IMR-90 (cell line): ENCODE measurements at regions not wholly inside any gene's neighbourhood (a gene's known extent, or its start where the extent isn't known, plus 50 kb on each side); places are given as distances from the start of the nearest gene placed in this dataset.

Source experiments
- ATAC-seq: fragments of 200-7000 bp; cut with Tn5 transposase; 2 replicates; pipeline ENCODE4 v1.9.1; 2020; ENCODE audit warnings: low read depth, mild to moderate bottlenecking, moderate library complexity
- BruUV-seq: library from RNA; stranded (reverse); fragments of 400-500 nt; replicated peaks from 2 replicates; lab custom pipeline; 2021; lab: Mats Ljungman, UMichigan
- CTCF ChIA-PET: fragments of 300-600 bp; formaldehyde crosslinking; extraction: SDS; loops from one replicate; lab custom pipeline; 2021; ENCODE audit warnings: antibody characterized with exemption; lab: Yijun Ruan, JAX
- POLR2A ChIA-PET: fragments of 300-600 bp; sonication (Branson Sonifier 250); formaldehyde crosslinking; loops from one replicate; lab custom pipeline; 2022; ENCODE audit warnings: antibody characterized with exemption; ENCODE audit not compliant: unreplicated experiment; lab: Charles Lee
- DNase-seq: peaks from one replicate; pipeline ENCODE4 v3.0.0; 2013
- H2AFZ ChIP-seq: replicated peaks from 2 replicates; pipeline ENCODE3; 2013; ENCODE audit warnings: low read length, mild to moderate bottlenecking; ENCODE audit not compliant: poor library complexity
- H2AK5ac ChIP-seq: 2 replicates; pipeline ENCODE4 v1.6.1; 2013; ENCODE audit warnings: low read depth, low read length, inconsistent platforms
- H2AK9ac ChIP-seq: replicated peaks from 2 replicates; pipeline ENCODE3; 2013; ENCODE audit warnings: mild to moderate bottlenecking, low read depth, low read length, moderate library complexity; ENCODE audit not compliant: poor library complexity
- H2BK120ac ChIP-seq: 2 replicates; pipeline ENCODE4 v1.6.1; 2013; ENCODE audit warnings: low read depth, low read length, inconsistent platforms
- H2BK15ac ChIP-seq: 3 replicates; pipeline ENCODE4 v1.6.1; 2013; ENCODE audit warnings: low read depth, low read length, inconsistent platforms
- H2BK20ac ChIP-seq: 2 replicates; pipeline ENCODE4 v1.6.1; 2013; ENCODE audit warnings: low read depth, mild to moderate bottlenecking, inconsistent platforms, low read length, moderate library complexity
- H2BK5ac ChIP-seq: 2 replicates; pipeline ENCODE4 v1.6.1; 2013; ENCODE audit warnings: mild to moderate bottlenecking, low read depth, low read length, inconsistent platforms; ENCODE audit not compliant: poor library complexity, severe bottlenecking
- H3K14ac ChIP-seq: replicated peaks from 2 replicates; pipeline ENCODE4 v1.6.1; 2013; ENCODE audit warnings: low read depth, low read length, inconsistent platforms
- H3K18ac ChIP-seq: 2 replicates; pipeline ENCODE4 v1.6.1; 2013; ENCODE audit warnings: low read depth, low read length, control low read depth
- H3K23ac ChIP-seq: 2 replicates; pipeline ENCODE4 v1.6.1; 2013; ENCODE audit warnings: low read depth, low read length, inconsistent platforms
- H3K27ac ChIP-seq: 2 replicates; pipeline ENCODE4 v1.5.1; 2013; ENCODE audit warnings: mild to moderate bottlenecking, control low read depth, low read length; ENCODE audit not compliant: insufficient read depth
- H3K27me3 ChIP-seq: 2 replicates; pipeline ENCODE4 v1.6.1; 2013; ENCODE audit warnings: low read length; ENCODE audit not compliant: control insufficient read depth, insufficient read depth
- H3K36me3 ChIP-seq: 2 replicates; pipeline ENCODE4 v1.6.1; 2013; ENCODE audit warnings: low read length, mixed read lengths; ENCODE audit not compliant: control insufficient read depth, insufficient read depth
- H3K4ac ChIP-seq: 2 replicates; pipeline ENCODE4 v1.6.1; 2013; ENCODE audit warnings: low read depth, low read length, inconsistent platforms
- H3K4me1 ChIP-seq: 2 replicates; pipeline ENCODE4 v1.6.1; 2013; ENCODE audit warnings: low read length, mixed read lengths; ENCODE audit not compliant: control insufficient read depth, insufficient read depth
- H3K4me2 ChIP-seq: 2 replicates; pipeline ENCODE4 v1.6.1; 2013; ENCODE audit warnings: low read depth, mild to moderate bottlenecking, control low read depth, low read length, moderate library complexity
- H3K4me3 ChIP-seq: 2 replicates; pipeline ENCODE4 v1.5.1; 2013; ENCODE audit warnings: low read depth, mild to moderate bottlenecking, control low read depth, low read length, moderate library complexity; ENCODE audit not compliant: insufficient read depth
- H3K56ac ChIP-seq: 2 replicates; pipeline ENCODE4 v1.6.1; 2013; ENCODE audit warnings: low read length, inconsistent platforms; ENCODE audit not compliant: insufficient read depth; ENCODE audit errors: extremely low read depth
- H3K79me1 ChIP-seq, 2 experiments: 2 replicates each; pipeline ENCODE4 v1.6.1; 2013; ENCODE audit warnings: low read length in 2 of 2, inconsistent platforms in 1 of 2, low read depth in 1 of 2
- H3K9ac ChIP-seq: 2 replicates; pipeline ENCODE4 v1.6.1; 2013; ENCODE audit warnings: low read depth, low read length, control low read depth
- H3K9me1 ChIP-seq: 2 replicates; pipeline ENCODE4 v1.6.1; 2013; ENCODE audit warnings: low read length, inconsistent platforms; ENCODE audit not compliant: insufficient read depth
- H3K9me3 ChIP-seq: 2 replicates; pipeline ENCODE4 v1.6.1; 2013; ENCODE audit warnings: low read length; ENCODE audit not compliant: control insufficient read depth, insufficient read depth
- H4K20me1 ChIP-seq: 2 replicates; pipeline ENCODE4 v1.6.1; 2013; ENCODE audit warnings: low read length, inconsistent platforms; ENCODE audit not compliant: insufficient read depth
- H4K5ac ChIP-seq: 2 replicates; pipeline ENCODE4 v1.6.1; 2013; ENCODE audit warnings: mild to moderate bottlenecking, low read depth, low read length, control low read depth
- H4K8ac ChIP-seq, 2 experiments: 2 replicates each; pipeline ENCODE4 v1.6.1; 2013; ENCODE audit warnings: low read depth in 2 of 2, low read length in 2 of 2, control low read depth in 1 of 2, inconsistent platforms in 1 of 2
- H4K91ac ChIP-seq: 2 replicates; pipeline ENCODE4 v1.6.1; 2013; ENCODE audit warnings: low read depth, low read length, inconsistent platforms; ENCODE audit not compliant: insufficient read depth
- FOS ChIP-seq: fragments of 150-350 bp; IDR thresholded peaks from 2 replicates; pipeline ENCODE4 v1.6.1; 2016; ENCODE audit warnings: low read depth, low read length
- MXI1 ChIP-seq: IDR thresholded peaks from 2 replicates; pipeline ENCODE4 v1.6.1; 2012; ENCODE audit warnings: low read depth, mild to moderate bottlenecking, low read length, moderate library complexity, borderline replicate concordance
- NFE2L2 ChIP-seq: fragments of 150-350 bp; IDR thresholded peaks from 2 replicates; pipeline ENCODE4 v1.6.1; 2016; ENCODE audit warnings: low read depth, mild to moderate bottlenecking, low read length
- RAD21 ChIP-seq: IDR thresholded peaks from 2 replicates; pipeline ENCODE4 v1.6.1; 2012; ENCODE audit warnings: low read length, improper control_type of control experiment
- RFX5 ChIP-seq: IDR thresholded peaks from 2 replicates; pipeline ENCODE4 v1.8.0; 2012; ENCODE audit warnings: low read depth, mild to moderate bottlenecking, low read length, moderate library complexity
- USF2 ChIP-seq: fragments of 150-350 bp; IDR thresholded peaks from 2 replicates; pipeline ENCODE4 v1.6.1; 2017; ENCODE audit warnings: mild to moderate bottlenecking, antibody characterized with exemption, low read length, low read depth
- WGBS, 2 experiments: methylation state at CpG; one replicate each; pipeline versions ENCODE4 v1.1.5 to v1.1.7; 2013; ENCODE audit warnings: missing lambda C conversion rate in 2 of 2; ENCODE audit not compliant: insufficient read length in 1 of 2; ENCODE audit errors: extremely low coverage in 2 of 2; 5-methylcytosine and 5-hydroxymethylcytosine counted together
- dilution Hi-C: fragments of 300-500 bp; cut with HindIII; formaldehyde crosslinking; loops from one replicate; pipeline ENCODE4 v1.14.3; 2018; ENCODE audit warnings: low sequenced_read_pairs; ENCODE audit not compliant: unreplicated experiment
- in situ Hi-C: fragments of 300-500 bp; cut with MboI; formaldehyde crosslinking; loops from 3 replicates; pipeline ENCODE4 v1.14.3; 2019; ENCODE audit warnings: low sequenced_read_pairs, inconsistent platforms, mixed read lengths
- intact Hi-C: fragments of 100-400 bp; cut with micrococcal nuclease; formaldehyde crosslinking; loops from 2 replicates; pipeline ENCODE4 v1.10.0; 2022

GRCh38 chr5:38642189-38642911 lies 85.9 kb upstream of the LIFR start:
- DNase-seq: no peak
- H4K5ac ChIP-seq: no peak overlapping the region
- H3K14ac ChIP-seq: no peak overlapping the region
- no peak for ATAC-seq
- POLR2A ChIA-PET: no interaction called here
- no peak overlapping the region for H2AFZ ChIP-seq
- CTCF ChIA-PET: no interaction called here
- no peak overlapping the region for H4K91ac ChIP-seq
- no peak overlapping the region for H3K9ac ChIP-seq
- no peak overlapping the region for H2BK5ac ChIP-seq
- H3K9me1 ChIP-seq: no peaks in the 10 kb centered on the region
- H3K23ac ChIP-seq: no peak overlapping the region
- H3K27ac ChIP-seq: no peak overlapping the region
- H2AK9ac ChIP-seq: no peak overlapping the region
- no peaks in the 10 kb centered on the region for H4K20me1 ChIP-seq
- dilution Hi-C loops (no loop called here), intact Hi-C loops (no loop called here), in situ Hi-C loops (no loop called here)
- no peak overlapping the region for H2BK20ac ChIP-seq
- no TSS peak for BruUV-seq
- peaks cover 28% of the 10 kb centered on the region for H3K27me3 ChIP-seq
- WGBS, 2 experiments: 63% methylated on average over 4 of the region's 7 CpGs; no CpG with 5 or more reads in 1 of the 2 experiments
- H3K56ac ChIP-seq: no peak overlapping the region
- no peaks in the 10 kb centered on the region for H3K79me1 ChIP-seq
- no peak overlapping the region for H3K18ac ChIP-seq
- H2AK5ac ChIP-seq: no peak overlapping the region
- H3K4me1 ChIP-seq: no peaks in the 10 kb centered on the region; the same call in 1 of the 2 replicates
- no peak overlapping the region for H3K4me2 ChIP-seq
- H2BK120ac ChIP-seq: no peak overlapping the region
- H4K8ac ChIP-seq: no peak overlapping the region
- H2BK15ac ChIP-seq: no peak overlapping the region
- H3K4me3 ChIP-seq: no peak overlapping the region
- no peak overlapping the region for H3K4ac ChIP-seq
- TF ChIP-seq MXI1 (no peak), RAD21 (no peak), USF2 (no peak), FOS (no peak), NFE2L2 (no peak), RFX5 (no peak)
- H3K36me3 ChIP-seq: no peaks in the 10 kb centered on the region
- H3K9me3 ChIP-seq: no peaks in the 10 kb centered on the region
